Endothelial cell of umbilical vein (primary cell): ENCODE measurements at regions not wholly inside any gene's neighbourhood (a gene's known extent, or its start where the extent isn't known, plus 50 kb on each side); places are given as distances from the start of the nearest gene placed in this dataset.

Experiments used
- BruUV-seq: library from RNA; stranded (reverse); fragments of 400-500 nt; replicated peaks from 2 replicates; lab custom pipeline; 2021; lab: Mats Ljungman, UMichigan
- CTCF ChIA-PET: fragments of 300-600, 350-600 bp; sonication (Branson Sonifier 250); formaldehyde crosslinking; loops from one replicate; lab custom pipeline; 2021; ENCODE audit warnings: antibody characterized with exemption, inconsistent platforms; lab: Charles Lee
- POLR2A ChIA-PET: fragments of 300-600, 350-600 bp; sonication (Branson Sonifier 250); formaldehyde crosslinking; loops from one replicate; lab custom pipeline; 2021; ENCODE audit warnings: antibody characterized with exemption, inconsistent platforms; lab: Charles Lee
- DNase-seq: peaks from one replicate; pipeline ENCODE4 v3.0.0-alpha.2; 2011; ENCODE audit warnings: low read depth, low spot score
- FAIRE-seq: peaks from 2 replicates; lab custom pipeline; 2011; peaks lifted over from hg19 to GRCh38; lab: Jason Lieb, UNC
- H2AFZ ChIP-seq: 2 replicates; pipeline ENCODE4 v1.6.0; 2012; ENCODE audit warnings: low read depth, low read length, control low read depth, inconsistent platforms
- H3K27ac ChIP-seq: 2 replicates; pipeline ENCODE4 v1.5.1; 2011; ENCODE audit warnings: low read depth, mild to moderate bottlenecking, control low read depth, low read length, moderate library complexity; ENCODE audit not compliant: insufficient read depth
- H3K27me3 ChIP-seq, 2 experiments: 2 replicates each; pipeline versions ENCODE4 v1.6.0 to v1.6.1; 2011; ENCODE audit warnings: low read length in 2 of 2, mixed read lengths in 1 of 2; ENCODE audit not compliant: control insufficient read depth in 2 of 2, insufficient read depth in 2 of 2
- H3K36me3 ChIP-seq, 2 experiments: 2 replicates in 1 of 2; 3 replicates in 1 of 2; pipeline ENCODE4 v1.5.1; 2011; ENCODE audit warnings: low read length in 2 of 2, mild to moderate bottlenecking in 1 of 2, moderate library complexity in 1 of 2; ENCODE audit not compliant: control insufficient read depth in 2 of 2, insufficient read depth in 2 of 2; ENCODE audit errors: extremely low read depth in 1 of 2
- H3K4me1 ChIP-seq: 3 replicates; pipeline ENCODE4 v1.5.1; 2011; ENCODE audit warnings: mild to moderate bottlenecking, low read length; ENCODE audit not compliant: control insufficient read depth, insufficient read depth; ENCODE audit errors: extremely low read depth
- H3K4me2 ChIP-seq: 2 replicates; pipeline ENCODE4 v1.6.1; 2011; ENCODE audit warnings: low read length, control low read depth, mixed read lengths; ENCODE audit not compliant: insufficient read depth
- H3K4me3 ChIP-seq, 3 experiments: fragments of 200-600 bp in 1 of 3; sonication (generic), shearing (Covaris generic) in 1 of 3; replicated peaks in 1 of 3; 2 replicates each; pipeline ENCODE4 v1.5.1; 2011 to 2016; ENCODE audit warnings: control low read depth in 3 of 3, low read length in 3 of 3, mild to moderate bottlenecking in 2 of 3, inconsistent platforms in 1 of 3, low read depth in 1 of 3, moderate library complexity in 1 of 3; ENCODE audit not compliant: insufficient read depth in 1 of 3
- H3K79me2 ChIP-seq: 2 replicates; pipeline ENCODE4 v1.6.0; 2012; ENCODE audit warnings: low read length, inconsistent platforms; ENCODE audit not compliant: control insufficient read depth, insufficient read depth
- H3K9ac ChIP-seq: replicated peaks from 2 replicates; pipeline ENCODE3; 2011; ENCODE audit warnings: low read length, control low read depth; ENCODE audit not compliant: insufficient read depth; ENCODE audit errors: extremely low read depth
- H3K9me1 ChIP-seq: replicated peaks from 3 replicates; pipeline ENCODE4 v1.6.0; 2011; ENCODE audit warnings: mild to moderate bottlenecking, low read length; ENCODE audit not compliant: control insufficient read depth, insufficient read depth; ENCODE audit errors: extremely low read depth
- H3K9me3 ChIP-seq: replicated peaks from 2 replicates; pipeline ENCODE4 v1.5.1; 2012; ENCODE audit warnings: low read length, inconsistent platforms; ENCODE audit not compliant: control insufficient read depth, insufficient read depth
- H4K20me1 ChIP-seq: replicated peaks from 2 replicates; pipeline ENCODE3; 2011; ENCODE audit warnings: mild to moderate bottlenecking, low read length; ENCODE audit not compliant: control insufficient read depth, insufficient read depth; ENCODE audit errors: extremely low read depth
- CTCF ChIP-seq, 2 donors: IDR thresholded peaks; 1 replicate in 1 of 2; 2 replicates in 1 of 2; pipeline ENCODE4 v1.5.1; 2011; ENCODE audit warnings: low read length in 2 of 2, mild to moderate bottlenecking in 2 of 2, moderate library complexity in 2 of 2, control low read depth in 1 of 2, inconsistent platforms in 1 of 2, low read depth in 1 of 2; ENCODE audit not compliant: insufficient read depth in 1 of 2; ENCODE audit errors: extremely low read depth in 1 of 2
- EZH2 ChIP-seq: IDR thresholded peaks from 2 replicates; pipeline ENCODE4 v1.6.1; 2012; ENCODE audit warnings: borderline replicate concordance, low read depth, mild to moderate bottlenecking, moderate library complexity, low read length, inconsistent platforms; ENCODE audit not compliant: severe bottlenecking
- FOS ChIP-seq: IDR thresholded peaks from 2 replicates; pipeline ENCODE4 v1.6.1; 2011; ENCODE audit warnings: mild to moderate bottlenecking, low read length, moderate library complexity, borderline replicate concordance; ENCODE audit not compliant: insufficient read depth
- JUN ChIP-seq: IDR thresholded peaks from 2 replicates; pipeline ENCODE4 v1.6.1; 2011; ENCODE audit warnings: borderline replicate concordance, low read depth; ENCODE audit not compliant: insufficient read length, insufficient read depth
- MYC ChIP-seq: IDR thresholded peaks from one replicate; pipeline ENCODE4 v1.6.1; 2011; ENCODE audit warnings: mild to moderate bottlenecking, low read depth, low read length
- POLR2A ChIP-seq: IDR thresholded peaks from 2 replicates; pipeline ENCODE4 v1.6.1; 2012; ENCODE audit warnings: low read depth, mild to moderate bottlenecking, control low read depth, low read length
- POLR2AphosphoS5 ChIP-seq: IDR thresholded peaks from 2 replicates; pipeline ENCODE4 v1.6.1; 2012; ENCODE audit warnings: low read depth, mild to moderate bottlenecking, control low read depth, low read length, moderate library complexity; ENCODE audit not compliant: insufficient read depth
- dilution Hi-C: fragments of 300-500 bp; cut with MboI; formaldehyde crosslinking; loops from one replicate; pipeline ENCODE4 v1.15.0; 2019; ENCODE audit warnings: low sequenced_read_pairs; ENCODE audit not compliant: extremely low pct_ligation_motif_present
- intact Hi-C: fragments of 100-400 bp; cut with micrococcal nuclease; formaldehyde crosslinking; loops from one replicate; pipeline ENCODE4 v1.10.0; 2022

GRCh38 chr22:48952256-48953102, 875.2 kb downstream of the BRD1 start:
- Histone ChIP-seq H2AFZ (no peak overlapping the region), H3K9me1 (no peaks in the 10 kb centered on the region), H3K27ac (no peak overlapping the region), H3K4me3 (no peak overlapping the region), H3K36me3 (no peaks in the 10 kb centered on the region), H3K4me1 (no peaks in the 10 kb centered on the region), H3K27me3 (no peaks in the 10 kb centered on the region), H3K4me2 (no peak overlapping the region), H3K9me3 (peaks cover 12% of the 10 kb centered on the region), H3K9ac (no peak overlapping the region), H3K79me2 (no peaks in the 10 kb centered on the region), H4K20me1 (no peaks in the 10 kb centered on the region)
- DNase-seq: no peak
- ChIA-PET CTCF (no interaction called here), POLR2A (no interaction called here)
- intact Hi-C loops: no loop called here
- TF ChIP-seq FOS (no peak), EZH2 (no peak), POLR2AphosphoS5 (no peak)
- dilution Hi-C loops: no loop called here
- FAIRE-seq: no peak
- no TSS peak for BruUV-seq

- H3K9me3 ChIP-seq: peaks cover 12% of the 10 kb centered on the region
- BruUV-seq: no TSS peak
- DNase-seq (no peak), FAIRE-seq (no peak)
- no peaks in the 10 kb centered on the region for H3K27me3 ChIP-seq
- H3K4me3 ChIP-seq: no peak overlapping the region
- ChIA-PET POLR2A (no interaction called here), CTCF (no interaction called here)
- H3K4me2 ChIP-seq: no peak overlapping the region
- no peak overlapping the region for H3K27ac ChIP-seq
- no peaks in the 10 kb centered on the region for H3K9me1 ChIP-seq
- H4K20me1 ChIP-seq: no peaks in the 10 kb centered on the region
- no peaks in the 10 kb centered on the region for H3K36me3 ChIP-seq
- no peaks in the 10 kb centered on the region for H3K4me1 ChIP-seq
- H3K9ac ChIP-seq: no peak overlapping the region
- intact Hi-C loops (no loop called here), dilution Hi-C loops (no loop called here)
- no peaks in the 10 kb centered on the region for H3K79me2 ChIP-seq
- H2AFZ ChIP-seq: no peak overlapping the region
- TF ChIP-seq MYC (no peak), CTCF (IDR thresholded peaks at IDR 0.05; ENCODE audit: extremely low read depth in 1 of 2, insufficient read depth in 1 of 2, low read depth in 1 of 2, low read length in 2 of 2) (no peak), POLR2A (no peak), JUN (no peak)
These were observed 875.8 kb downstream of the BRD1 start for GRCh38 chr22:48951836-48952235.
